Endothelial cell of umbilical vein (primary cell): ENCODE measurements at regions not wholly inside any gene's neighbourhood (a gene's known extent, or its start where the extent isn't known, plus 50 kb on each side); places are given as distances from the start of the nearest gene placed in this dataset.

Experiments
- EZH2 ChIP-seq: IDR thresholded peaks from 2 replicates; pipeline ENCODE4 v1.6.1; 2012; ENCODE audit warnings: borderline replicate concordance, low read depth, mild to moderate bottlenecking, moderate library complexity, low read length, inconsistent platforms; ENCODE audit not compliant: severe bottlenecking
- FOS ChIP-seq: IDR thresholded peaks from 2 replicates; pipeline ENCODE4 v1.6.1; 2011; ENCODE audit warnings: mild to moderate bottlenecking, low read length, moderate library complexity, borderline replicate concordance; ENCODE audit not compliant: insufficient read depth
- MAX ChIP-seq: IDR thresholded peaks from 2 replicates; pipeline ENCODE4 v1.6.1; 2011; ENCODE audit not compliant: insufficient read depth, insufficient read length
- MYC ChIP-seq: IDR thresholded peaks from one replicate; pipeline ENCODE4 v1.6.1; 2011; ENCODE audit warnings: mild to moderate bottlenecking, low read depth, low read length
- POLR2A ChIP-seq: IDR thresholded peaks from 2 replicates; pipeline ENCODE4 v1.6.1; 2012; ENCODE audit warnings: low read depth, mild to moderate bottlenecking, control low read depth, low read length
- POLR2AphosphoS5 ChIP-seq: IDR thresholded peaks from 2 replicates; pipeline ENCODE4 v1.6.1; 2012; ENCODE audit warnings: low read depth, mild to moderate bottlenecking, control low read depth, low read length, moderate library complexity; ENCODE audit not compliant: insufficient read depth
- TF ChIP-seq, protein P1 (sequence below), 2 donors: IDR thresholded peaks; 1 replicate in 1 of 2; 2 replicates in 1 of 2; pipeline ENCODE4 v1.5.1; 2011; ENCODE audit warnings: low read length in 2 of 2, mild to moderate bottlenecking in 2 of 2, moderate library complexity in 2 of 2, control low read depth in 1 of 2, inconsistent platforms in 1 of 2, low read depth in 1 of 2; ENCODE audit not compliant: insufficient read depth in 1 of 2; ENCODE audit errors: extremely low read depth in 1 of 2

DNA sequence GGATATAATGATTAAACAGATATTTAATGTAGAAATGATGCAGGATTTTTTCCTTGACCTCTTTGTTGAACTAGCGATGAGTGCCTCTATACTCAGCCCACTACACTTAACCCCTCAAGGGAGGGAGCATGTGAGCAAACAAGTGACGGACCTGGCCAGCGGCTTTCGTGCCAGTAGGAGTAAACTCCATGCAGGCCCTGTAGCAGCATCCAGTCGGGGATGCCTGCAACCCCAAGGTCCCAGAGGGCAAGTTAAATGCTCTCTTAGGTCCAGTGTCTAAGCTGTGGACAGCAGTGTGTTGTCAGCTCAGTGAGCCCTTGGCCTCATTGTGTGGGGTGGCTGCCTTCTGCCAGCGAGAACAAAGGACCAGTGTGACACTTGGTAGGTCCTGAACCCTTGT lies 708.7 kb downstream of the TECRL start:
- TF ChIP-seq POLR2AphosphoS5 (no peak), MAX (no peak), MYC (no peak), POLR2A (no peak), EZH2 (no peak), FOS (no peak)
- TF ChIP-seq, protein P1, sequence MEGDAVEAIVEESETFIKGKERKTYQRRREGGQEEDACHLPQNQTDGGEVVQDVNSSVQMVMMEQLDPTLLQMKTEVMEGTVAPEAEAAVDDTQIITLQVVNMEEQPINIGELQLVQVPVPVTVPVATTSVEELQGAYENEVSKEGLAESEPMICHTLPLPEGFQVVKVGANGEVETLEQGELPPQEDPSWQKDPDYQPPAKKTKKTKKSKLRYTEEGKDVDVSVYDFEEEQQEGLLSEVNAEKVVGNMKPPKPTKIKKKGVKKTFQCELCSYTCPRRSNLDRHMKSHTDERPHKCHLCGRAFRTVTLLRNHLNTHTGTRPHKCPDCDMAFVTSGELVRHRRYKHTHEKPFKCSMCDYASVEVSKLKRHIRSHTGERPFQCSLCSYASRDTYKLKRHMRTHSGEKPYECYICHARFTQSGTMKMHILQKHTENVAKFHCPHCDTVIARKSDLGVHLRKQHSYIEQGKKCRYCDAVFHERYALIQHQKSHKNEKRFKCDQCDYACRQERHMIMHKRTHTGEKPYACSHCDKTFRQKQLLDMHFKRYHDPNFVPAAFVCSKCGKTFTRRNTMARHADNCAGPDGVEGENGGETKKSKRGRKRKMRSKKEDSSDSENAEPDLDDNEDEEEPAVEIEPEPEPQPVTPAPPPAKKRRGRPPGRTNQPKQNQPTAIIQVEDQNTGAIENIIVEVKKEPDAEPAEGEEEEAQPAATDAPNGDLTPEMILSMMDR (IDR thresholded peaks at IDR 0.05; ENCODE audit: extremely low read depth in 1 of 2, insufficient read depth in 1 of 2, low read depth in 1 of 2, low read length in 2 of 2), result no peak
